HEK293T (cell line): ENCODE measurements at regions not wholly inside any gene's neighbourhood (a gene's known extent, or its start where the extent isn't known, plus 50 kb on each side); places are given as distances from the start of the nearest gene placed in this dataset.
"Not testable (repeated sequence)": the region's sequence is repeated elsewhere in the genome, so short reads cannot be mapped to it uniquely, and the experiment has no call there.

Experiments
- HDGF ChIP-seq: fragments of 450-650 bp; IDR thresholded peaks from 2 replicates; pipeline ENCODE4 v1.6.1; 2017; ENCODE audit warnings: antibody characterized with exemption, borderline replicate concordance
- SP1 ChIP-seq: fragments of 450-650 bp; IDR thresholded peaks from 2 replicates; pipeline ENCODE4 v1.6.1; 2017
- SUZ12 ChIP-seq: fragments of 450-650 bp; IDR thresholded peaks from 2 replicates; pipeline ENCODE4 v1.6.1; 2016; ENCODE audit warnings: mild to moderate bottlenecking

DNA sequence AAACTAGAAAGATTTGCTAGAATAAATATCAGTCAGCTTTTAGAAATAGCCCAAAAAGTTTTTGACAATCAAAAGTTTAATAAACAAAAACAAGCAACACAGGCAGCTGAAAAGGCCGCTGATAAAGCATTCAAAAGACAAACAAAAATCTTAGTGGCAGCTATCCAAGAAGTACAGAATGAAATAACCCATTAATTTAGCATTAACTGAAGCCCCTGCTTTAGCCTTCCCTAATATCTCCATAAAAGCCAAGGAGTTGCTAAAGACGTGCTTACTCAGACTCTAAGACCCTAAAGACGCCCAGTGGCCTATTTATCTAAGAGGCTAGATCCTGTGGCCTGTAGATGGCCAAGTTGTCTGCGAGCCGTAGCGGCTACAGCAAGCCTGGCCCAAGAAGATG lies 123.5 kb upstream of the DEFB108B start:
- not testable (repeated sequence) for TF ChIP-seq SUZ12, SP1, HDGF
